ENCODE measurements at regions not wholly inside any gene's neighbourhood (a gene's known extent, or its start where the extent isn't known, plus 50 kb on each side); places are given as distances from the start of the nearest gene placed in this dataset.
A peak's percentile ranks its signal among the peaks of the same experiment; 100 is the strongest.

- Histone ChIP-seq H2BK15ac (ENCODE audit: low read length) (no peak overlapping the region), H3K36me3 (replicated peaks in 1 of 2; ENCODE audit: control insufficient read depth in 2 of 2, insufficient read depth in 2 of 2, low read length in 2 of 2) (no peaks in the 10 kb centered on the region), H3K9ac (ENCODE audit: low read depth, low read length, poor library complexity) (no peak overlapping the region), H2AK5ac (ENCODE audit: low read depth, low read length) (no peak overlapping the region), H3K79me1 (ENCODE audit: low read depth, low read length) (no peaks in the 10 kb centered on the region), H3K4me1 (ENCODE audit: control insufficient read depth in 2 of 2, insufficient read depth in 1 of 2, low read depth in 1 of 2, low read length in 2 of 2) (no peaks in the 10 kb centered on the region), H3K4me3 (ENCODE audit: low read length in 2 of 2) (no peak overlapping the region), H3K4ac (ENCODE audit: low read length) (no peak overlapping the region), H3K18ac (ENCODE audit: low read length) (no peak overlapping the region), H2BK12ac (ENCODE audit: low read length) (no peak overlapping the region), H4K91ac (ENCODE audit: low read depth, low read length, poor library complexity) (no peak overlapping the region), H4K8ac (ENCODE audit: low read depth, low read length) (no peak overlapping the region), H2BK120ac (ENCODE audit: low read depth, low read length) (no peak overlapping the region), H3K14ac (ENCODE audit: low read length) (no peak overlapping the region), H3K4me2 (ENCODE audit: insufficient read depth, low read length, poor library complexity, severe bottlenecking) (no peak overlapping the region), H3K27ac (replicated peaks; ENCODE audit: low read length) (no peak overlapping the region), H3K27me3 (ENCODE audit: control insufficient read depth in 3 of 3, insufficient read depth in 3 of 3, low read depth in 1 of 3, low read length in 3 of 3) (no peaks in the 10 kb centered on the region), H2AFZ (ENCODE audit: low read length) (no peak overlapping the region), H3K9me3 (replicated peaks in 1 of 2; ENCODE audit: control insufficient read depth in 2 of 2, insufficient read depth in 1 of 2, low read depth in 1 of 2, low read length in 2 of 2) (peaks cover 0 to 1% of the 10 kb centered on the region in 2 donors), H3K23ac (ENCODE audit: low read depth, low read length, poor library complexity) (no peak overlapping the region), H2BK5ac (ENCODE audit: low read length) (no peak overlapping the region)
- DNase-seq (ENCODE audit: low spot score), result no peak
- 100% methylated on average over 1 of the region's 5 CpGs; no CpG with 5 or more reads in 1 of the 2 donors for WGBS, 2 donors (ENCODE audit: extremely low coverage in 2 of 2, insufficient read length in 2 of 2, insufficient replicate concordance in 1 of 2)
Measured at GRCh38 chr4:189299706-189300105, 641.0 kb upstream of the FRG1 start.

DNA sequence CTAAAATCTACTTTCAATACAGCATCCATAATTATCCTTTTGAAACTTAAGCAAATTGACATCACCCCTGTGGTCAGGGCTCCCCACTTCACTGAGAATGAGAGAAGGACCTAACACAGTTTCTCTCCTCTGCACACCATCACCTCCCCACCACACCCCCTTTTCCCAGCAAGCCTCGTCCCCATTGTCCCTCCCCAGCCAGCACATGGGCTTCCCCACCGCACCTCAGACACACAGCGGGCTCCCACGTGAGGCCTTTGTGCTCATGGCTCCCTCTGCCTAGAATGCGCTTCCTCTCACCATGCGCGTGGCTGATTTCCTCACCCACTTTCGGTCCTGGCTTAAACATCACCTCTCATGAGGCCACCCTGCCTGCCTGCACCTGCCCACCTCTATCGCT, 639.0 kb upstream of the FRG1 start:
- Histone ChIP-seq H3K4me1 (ENCODE audit: control insufficient read depth in 2 of 2, insufficient read depth in 1 of 2, low read depth in 1 of 2, low read length in 2 of 2) (no peaks in the 10 kb centered on the region), H3K9ac (ENCODE audit: low read depth, low read length, poor library complexity) (no peak overlapping the region), H3K18ac (ENCODE audit: low read length) (no peak overlapping the region), H3K4me3 (ENCODE audit: low read length in 2 of 2) (no peak overlapping the region), H3K36me3 (replicated peaks in 1 of 2; ENCODE audit: control insufficient read depth in 2 of 2, insufficient read depth in 2 of 2, low read length in 2 of 2) (no peaks in the 10 kb centered on the region), H3K4me2 (ENCODE audit: insufficient read depth, low read length, poor library complexity, severe bottlenecking) (no peak overlapping the region), H2BK120ac (ENCODE audit: low read depth, low read length) (no peak overlapping the region), H3K4ac (ENCODE audit: low read length) (no peak overlapping the region), H3K27me3 (ENCODE audit: control insufficient read depth in 3 of 3, insufficient read depth in 3 of 3, low read depth in 1 of 3, low read length in 3 of 3) (no peaks in the 10 kb centered on the region), H3K23ac (ENCODE audit: low read depth, low read length, poor library complexity) (peak overlapping the region; percentile 73), H4K91ac (ENCODE audit: low read depth, low read length, poor library complexity) (no peak overlapping the region), H4K8ac (ENCODE audit: low read depth, low read length) (no peak overlapping the region), H3K27ac (replicated peaks; ENCODE audit: low read length) (no peak overlapping the region), H3K79me1 (ENCODE audit: low read depth, low read length) (no peaks in the 10 kb centered on the region), H3K14ac (ENCODE audit: low read length) (peak overlapping the region; percentile 38), H2BK12ac (ENCODE audit: low read length) (no peak overlapping the region), H2BK15ac (ENCODE audit: low read length) (no peak overlapping the region), H2AFZ (ENCODE audit: low read length) (no peak overlapping the region), H2BK5ac (ENCODE audit: low read length) (no peak overlapping the region), H3K9me3 (replicated peaks in 1 of 2; ENCODE audit: control insufficient read depth in 2 of 2, insufficient read depth in 1 of 2, low read depth in 1 of 2, low read length in 2 of 2) (peaks cover 0 to 1% of the 10 kb centered on the region in 2 donors), H2AK5ac (ENCODE audit: low read depth, low read length) (no peak overlapping the region)
- no CpG with 5 or more reads among the region's 9 CpGs for WGBS, 2 donors (ENCODE audit: extremely low coverage in 2 of 2, insufficient read length in 2 of 2, insufficient replicate concordance in 1 of 2)
- DNase-seq (ENCODE audit: low spot score), result no peak

GRCh38 chr4:189302719-189303118, 638.0 kb upstream of the FRG1 start:
- H4K91ac ChIP-seq (ENCODE audit: low read depth, low read length, poor library complexity), result no peak overlapping the region
- H2AK5ac ChIP-seq (ENCODE audit: low read depth, low read length), result no peak overlapping the region
- H3K9ac ChIP-seq (ENCODE audit: low read depth, low read length, poor library complexity), result no peak overlapping the region
- no peak overlapping the region for H2AFZ ChIP-seq (ENCODE audit: low read length)
- no peaks in the 10 kb centered on the region for H3K79me1 ChIP-seq (ENCODE audit: low read depth, low read length)
- peaks cover 0 to 1% of the 10 kb centered on the region in 2 donors for H3K9me3 ChIP-seq (replicated peaks in 1 of 2; ENCODE audit: control insufficient read depth in 2 of 2, insufficient read depth in 1 of 2, low read depth in 1 of 2, low read length in 2 of 2)
- no peak overlapping the region for H3K27ac ChIP-seq (replicated peaks; ENCODE audit: low read length)
- H3K14ac ChIP-seq (ENCODE audit: low read length), result no peak overlapping the region
- no peak overlapping the region for H2BK120ac ChIP-seq (ENCODE audit: low read depth, low read length)
- no peak overlapping the region for H2BK15ac ChIP-seq (ENCODE audit: low read length)
- no peak overlapping the region for H2BK5ac ChIP-seq (ENCODE audit: low read length)
- WGBS, 2 donors (ENCODE audit: extremely low coverage in 2 of 2, insufficient read length in 2 of 2, insufficient replicate concordance in 1 of 2), result no CpG with 5 or more reads among the region's 8 CpGs
- H4K8ac ChIP-seq (ENCODE audit: low read depth, low read length), result no peak overlapping the region
- no peaks in the 10 kb centered on the region for H3K4me1 ChIP-seq (ENCODE audit: control insufficient read depth in 2 of 2, insufficient read depth in 1 of 2, low read depth in 1 of 2, low read length in 2 of 2)
- no peak overlapping the region for H3K18ac ChIP-seq (ENCODE audit: low read length)
- H3K36me3 ChIP-seq (replicated peaks in 1 of 2; ENCODE audit: control insufficient read depth in 2 of 2, insufficient read depth in 2 of 2, low read length in 2 of 2), result no peaks in the 10 kb centered on the region
- no peak overlapping the region for H2BK12ac ChIP-seq (ENCODE audit: low read length)
- H3K27me3 ChIP-seq (ENCODE audit: control insufficient read depth in 3 of 3, insufficient read depth in 3 of 3, low read depth in 1 of 3, low read length in 3 of 3), result no peaks in the 10 kb centered on the region
- no peak overlapping the region for H3K4me2 ChIP-seq (ENCODE audit: insufficient read depth, low read length, poor library complexity, severe bottlenecking)
- no peak overlapping the region for H3K4me3 ChIP-seq (ENCODE audit: low read length in 2 of 2)
- DNase-seq (ENCODE audit: low spot score), result no peak
- H3K23ac ChIP-seq (ENCODE audit: low read depth, low read length, poor library complexity), result no peak overlapping the region
- H3K4ac ChIP-seq (ENCODE audit: low read length), result no peak overlapping the region

DNA sequence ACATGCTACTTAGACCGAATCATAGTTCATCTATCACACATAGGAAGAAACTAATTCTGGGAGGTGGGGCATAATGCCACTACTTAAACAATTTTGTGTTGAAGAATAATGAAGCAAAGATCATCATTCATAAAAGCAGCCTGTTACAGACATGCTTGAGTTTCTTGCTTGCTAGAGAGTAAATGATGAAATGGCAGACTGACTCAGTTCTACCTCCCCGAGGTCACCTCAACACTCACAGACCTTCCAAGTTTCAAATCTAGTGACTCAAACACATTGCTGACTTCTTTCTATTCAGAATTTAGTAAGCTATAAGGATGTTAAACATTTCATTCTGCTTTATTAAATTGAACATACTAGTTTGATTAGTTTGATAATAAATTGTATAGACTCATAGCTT, 636.5 kb upstream of the FRG1 start:
- Histone ChIP-seq H2BK120ac (ENCODE audit: low read depth, low read length) (no peak overlapping the region), H3K4me3 (ENCODE audit: low read length in 2 of 2) (no peak overlapping the region), H3K27me3 (ENCODE audit: control insufficient read depth in 3 of 3, insufficient read depth in 3 of 3, low read depth in 1 of 3, low read length in 3 of 3) (no peaks in the 10 kb centered on the region), H2BK5ac (ENCODE audit: low read length) (no peak overlapping the region), H2BK15ac (ENCODE audit: low read length) (no peak overlapping the region), H4K91ac (ENCODE audit: low read depth, low read length, poor library complexity) (no peak overlapping the region), H2AK5ac (ENCODE audit: low read depth, low read length) (no peak overlapping the region), H3K4ac (ENCODE audit: low read length) (no peak overlapping the region), H3K9ac (ENCODE audit: low read depth, low read length, poor library complexity) (no peak overlapping the region), H3K27ac (replicated peaks; ENCODE audit: low read length) (no peak overlapping the region), H4K8ac (ENCODE audit: low read depth, low read length) (no peak overlapping the region), H3K79me1 (ENCODE audit: low read depth, low read length) (no peaks in the 10 kb centered on the region), H2BK12ac (ENCODE audit: low read length) (no peak overlapping the region), H3K14ac (ENCODE audit: low read length) (no peak overlapping the region), H2AFZ (ENCODE audit: low read length) (no peak overlapping the region), H3K36me3 (replicated peaks in 1 of 2; ENCODE audit: control insufficient read depth in 2 of 2, insufficient read depth in 2 of 2, low read length in 2 of 2) (no peaks in the 10 kb centered on the region), H3K4me2 (ENCODE audit: insufficient read depth, low read length, poor library complexity, severe bottlenecking) (no peak overlapping the region), H3K9me3 (replicated peaks in 1 of 2; ENCODE audit: control insufficient read depth in 2 of 2, insufficient read depth in 1 of 2, low read depth in 1 of 2, low read length in 2 of 2) (peaks cover 0 to 1% of the 10 kb centered on the region in 2 donors), H3K23ac (ENCODE audit: low read depth, low read length, poor library complexity) (no peak overlapping the region), H3K18ac (ENCODE audit: low read length) (no peak overlapping the region), H3K4me1 (ENCODE audit: control insufficient read depth in 2 of 2, insufficient read depth in 1 of 2, low read depth in 1 of 2, low read length in 2 of 2) (no peaks in the 10 kb centered on the region)
- DNase-seq (ENCODE audit: low spot score), result no peak
- no CpG with 5 or more reads among the region's 2 CpGs for WGBS, 2 donors (ENCODE audit: extremely low coverage in 2 of 2, insufficient read length in 2 of 2, insufficient replicate concordance in 1 of 2)

Measured in neuronal stem cell (in vitro differentiated cells).